ENCODE measurements at regions not wholly inside any gene's neighbourhood (a gene's known extent, or its start where the extent isn't known, plus 50 kb on each side); places are given as distances from the start of the nearest gene placed in this dataset.

GRCh38 chr6:165920896-165921671, 246.6 kb downstream of the TBXT start:
- ChIA-PET CTCF (no interaction called here), POLR2A (no interaction called here)
- no peak for TF ChIP-seq BHLHE40 (IDR thresholded peaks at IDR 0.05; ENCODE audit: borderline replicate concordance)
- no peak for TF ChIP-seq LEF1 (IDR thresholded peaks at IDR 0.05; ENCODE audit: borderline replicate concordance)
- no peak for TF ChIP-seq TARDBP (IDR thresholded peaks at IDR 0.05)
- no peak for TF ChIP-seq ARNT (IDR thresholded peaks at IDR 0.05)
- TF ChIP-seq FOXA1 (IDR thresholded peaks at IDR 0.05) = no peak
- TF ChIP-seq L3MBTL2 (conservative IDR thresholded peaks at IDR 0.05) = no peak
- TF ChIP-seq ELF4 (IDR thresholded peaks at IDR 0.05) = no peak
- no peak for TF ChIP-seq HDGF (IDR thresholded peaks at IDR 0.05; ENCODE audit: borderline replicate concordance)
- no peak for TF ChIP-seq PKNOX1 (IDR thresholded peaks at IDR 0.05)
- TF ChIP-seq SP1 (IDR thresholded peaks at IDR 0.05) = no peak
- TF ChIP-seq CTBP1 (IDR thresholded peaks at IDR 0.05; ENCODE audit: borderline replicate concordance) = no peak
- TF ChIP-seq SUZ12 (IDR thresholded peaks at IDR 0.05) = no peak
- TF ChIP-seq NFRKB (IDR thresholded peaks at IDR 0.05) = no peak
- no peak for TF ChIP-seq ZNF384 (IDR thresholded peaks at IDR 0.05)
- no peak for TF ChIP-seq FOXK2 (IDR thresholded peaks at IDR 0.05)
- TF ChIP-seq FOXM1 (IDR thresholded peaks at IDR 0.05; ENCODE audit: borderline replicate concordance) = no peak
- no peak for DNase-seq (ENCODE audit: extremely low spot score)

GRCh38 chr6:165917576-165917975, 250.1 kb downstream of the TBXT start:
- POLR2A ChIA-PET = no interaction called here
- TF ChIP-seq TARDBP (IDR thresholded peaks at IDR 0.05) = no peak
- TF ChIP-seq L3MBTL2 (conservative IDR thresholded peaks at IDR 0.05) = no peak
- no peak for TF ChIP-seq LEF1 (IDR thresholded peaks at IDR 0.05; ENCODE audit: borderline replicate concordance)
- no peak for TF ChIP-seq HDGF (IDR thresholded peaks at IDR 0.05; ENCODE audit: borderline replicate concordance)
- TF ChIP-seq ARNT (IDR thresholded peaks at IDR 0.05) = no peak
- no peak for TF ChIP-seq BHLHE40 (IDR thresholded peaks at IDR 0.05; ENCODE audit: borderline replicate concordance)
- TF ChIP-seq ELF4 (IDR thresholded peaks at IDR 0.05) = no peak
- TF ChIP-seq CTBP1 (IDR thresholded peaks at IDR 0.05; ENCODE audit: borderline replicate concordance) = no peak
- TF ChIP-seq ZNF384 (IDR thresholded peaks at IDR 0.05) = no peak
- TF ChIP-seq FOXK2 (IDR thresholded peaks at IDR 0.05) = no peak
- no peak for TF ChIP-seq NFRKB (IDR thresholded peaks at IDR 0.05)
- TF ChIP-seq FOXM1 (IDR thresholded peaks at IDR 0.05; ENCODE audit: borderline replicate concordance) = no peak
- TF ChIP-seq PKNOX1 (IDR thresholded peaks at IDR 0.05) = no peak
- no peak for TF ChIP-seq FOXA1 (IDR thresholded peaks at IDR 0.05)
- TF ChIP-seq SUZ12 (IDR thresholded peaks at IDR 0.05) = no peak
- TF ChIP-seq SP1 (IDR thresholded peaks at IDR 0.05) = no peak
- CTCF ChIA-PET = interaction anchor here (1.3 kb wide), 1 partner anchor 27 kb away, joined by 3 read pairs; no protein-coding TSS in a partner anchor
- no peak for DNase-seq (ENCODE audit: extremely low spot score)

GRCh38 chr6:165915022-165915770, 252.2 kb upstream of the PDE10A start:
- TF ChIP-seq TARDBP (IDR thresholded peaks at IDR 0.05) = no peak
- TF ChIP-seq FOXA1 (IDR thresholded peaks at IDR 0.05) = no peak
- TF ChIP-seq ARNT (IDR thresholded peaks at IDR 0.05) = no peak
- TF ChIP-seq LEF1 (IDR thresholded peaks at IDR 0.05; ENCODE audit: borderline replicate concordance) = no peak
- TF ChIP-seq FOXK2 (IDR thresholded peaks at IDR 0.05) = no peak
- no peak for TF ChIP-seq ZNF384 (IDR thresholded peaks at IDR 0.05)
- no peak for TF ChIP-seq CTBP1 (IDR thresholded peaks at IDR 0.05; ENCODE audit: borderline replicate concordance)
- TF ChIP-seq ELF4 (IDR thresholded peaks at IDR 0.05) = no peak
- no peak for TF ChIP-seq PKNOX1 (IDR thresholded peaks at IDR 0.05)
- TF ChIP-seq NFRKB (IDR thresholded peaks at IDR 0.05) = no peak
- TF ChIP-seq HDGF (IDR thresholded peaks at IDR 0.05; ENCODE audit: borderline replicate concordance) = no peak
- no peak for TF ChIP-seq L3MBTL2 (conservative IDR thresholded peaks at IDR 0.05)
- TF ChIP-seq SP1 (IDR thresholded peaks at IDR 0.05) = no peak
- no peak for TF ChIP-seq BHLHE40 (IDR thresholded peaks at IDR 0.05; ENCODE audit: borderline replicate concordance)
- no peak for TF ChIP-seq FOXM1 (IDR thresholded peaks at IDR 0.05; ENCODE audit: borderline replicate concordance)
- TF ChIP-seq SUZ12 (IDR thresholded peaks at IDR 0.05) = no peak
- POLR2A ChIA-PET = no interaction called here
- CTCF ChIA-PET = no interaction called here
- DNase-seq (ENCODE audit: extremely low spot score) = no peak

GRCh38 chr6:165913676-165914570, 250.9 kb upstream of the PDE10A start:
- ChIA-PET CTCF (interaction anchor here (0.7 to 0.9 kb wide), 2 partner anchors 184 to 793 kb away, joined by 3 read pairs; no protein-coding TSS in a partner anchor), POLR2A (no interaction called here)
- TF ChIP-seq ZNF384 (IDR thresholded peaks at IDR 0.05) = no peak
- TF ChIP-seq ELF4 (IDR thresholded peaks at IDR 0.05) = no peak
- TF ChIP-seq FOXM1 (IDR thresholded peaks at IDR 0.05; ENCODE audit: borderline replicate concordance) = no peak
- no peak for TF ChIP-seq LEF1 (IDR thresholded peaks at IDR 0.05; ENCODE audit: borderline replicate concordance)
- no peak for TF ChIP-seq SUZ12 (IDR thresholded peaks at IDR 0.05)
- TF ChIP-seq ARNT (IDR thresholded peaks at IDR 0.05) = no peak
- no peak for TF ChIP-seq FOXA1 (IDR thresholded peaks at IDR 0.05)
- no peak for TF ChIP-seq PKNOX1 (IDR thresholded peaks at IDR 0.05)
- no peak for TF ChIP-seq TARDBP (IDR thresholded peaks at IDR 0.05)
- TF ChIP-seq CTBP1 (IDR thresholded peaks at IDR 0.05; ENCODE audit: borderline replicate concordance) = no peak
- no peak for TF ChIP-seq NFRKB (IDR thresholded peaks at IDR 0.05)
- DNase-seq (ENCODE audit: extremely low spot score) = no peak

All from HEK293T (cell line).